IMR-90 (cell line): ENCODE measurements at regions not wholly inside any gene's neighbourhood (a gene's known extent, or its start where the extent isn't known, plus 50 kb on each side); places are given as distances from the start of the nearest gene placed in this dataset.

Experiments
- ATAC-seq: fragments of 200-7000 bp; cut with Tn5 transposase; 2 replicates; pipeline ENCODE4 v1.9.1; 2020; ENCODE audit warnings: low read depth, mild to moderate bottlenecking, moderate library complexity
- BruUV-seq: library from RNA; stranded (reverse); fragments of 400-500 nt; replicated peaks from 2 replicates; lab custom pipeline; 2021; lab: Mats Ljungman, UMichigan
- CTCF ChIA-PET: fragments of 300-600 bp; formaldehyde crosslinking; extraction: SDS; loops from one replicate; lab custom pipeline; 2021; ENCODE audit warnings: antibody characterized with exemption; lab: Yijun Ruan, JAX
- POLR2A ChIA-PET: fragments of 300-600 bp; sonication (Branson Sonifier 250); formaldehyde crosslinking; loops from one replicate; lab custom pipeline; 2022; ENCODE audit warnings: antibody characterized with exemption; ENCODE audit not compliant: unreplicated experiment; lab: Charles Lee
- DNase-seq: peaks from one replicate; pipeline ENCODE4 v3.0.0; 2013
- H2AFZ ChIP-seq: replicated peaks from 2 replicates; pipeline ENCODE3; 2013; ENCODE audit warnings: low read length, mild to moderate bottlenecking; ENCODE audit not compliant: poor library complexity
- H2AK5ac ChIP-seq: 2 replicates; pipeline ENCODE4 v1.6.1; 2013; ENCODE audit warnings: low read depth, low read length, inconsistent platforms
- H2AK9ac ChIP-seq: replicated peaks from 2 replicates; pipeline ENCODE3; 2013; ENCODE audit warnings: mild to moderate bottlenecking, low read depth, low read length, moderate library complexity; ENCODE audit not compliant: poor library complexity
- H2BK120ac ChIP-seq: 2 replicates; pipeline ENCODE4 v1.6.1; 2013; ENCODE audit warnings: low read depth, low read length, inconsistent platforms
- H2BK15ac ChIP-seq: 3 replicates; pipeline ENCODE4 v1.6.1; 2013; ENCODE audit warnings: low read depth, low read length, inconsistent platforms
- H2BK20ac ChIP-seq: 2 replicates; pipeline ENCODE4 v1.6.1; 2013; ENCODE audit warnings: low read depth, mild to moderate bottlenecking, inconsistent platforms, low read length, moderate library complexity
- H2BK5ac ChIP-seq: 2 replicates; pipeline ENCODE4 v1.6.1; 2013; ENCODE audit warnings: mild to moderate bottlenecking, low read depth, low read length, inconsistent platforms; ENCODE audit not compliant: poor library complexity, severe bottlenecking
- H3K14ac ChIP-seq: replicated peaks from 2 replicates; pipeline ENCODE4 v1.6.1; 2013; ENCODE audit warnings: low read depth, low read length, inconsistent platforms
- H3K18ac ChIP-seq: 2 replicates; pipeline ENCODE4 v1.6.1; 2013; ENCODE audit warnings: low read depth, low read length, control low read depth
- H3K23ac ChIP-seq: 2 replicates; pipeline ENCODE4 v1.6.1; 2013; ENCODE audit warnings: low read depth, low read length, inconsistent platforms
- H3K27ac ChIP-seq: 2 replicates; pipeline ENCODE4 v1.5.1; 2013; ENCODE audit warnings: mild to moderate bottlenecking, control low read depth, low read length; ENCODE audit not compliant: insufficient read depth
- H3K27me3 ChIP-seq: 2 replicates; pipeline ENCODE4 v1.6.1; 2013; ENCODE audit warnings: low read length; ENCODE audit not compliant: control insufficient read depth, insufficient read depth
- H3K36me3 ChIP-seq: 2 replicates; pipeline ENCODE4 v1.6.1; 2013; ENCODE audit warnings: low read length, mixed read lengths; ENCODE audit not compliant: control insufficient read depth, insufficient read depth
- H3K4ac ChIP-seq: 2 replicates; pipeline ENCODE4 v1.6.1; 2013; ENCODE audit warnings: low read depth, low read length, inconsistent platforms
- H3K4me1 ChIP-seq: 2 replicates; pipeline ENCODE4 v1.6.1; 2013; ENCODE audit warnings: low read length, mixed read lengths; ENCODE audit not compliant: control insufficient read depth, insufficient read depth
- H3K4me2 ChIP-seq: 2 replicates; pipeline ENCODE4 v1.6.1; 2013; ENCODE audit warnings: low read depth, mild to moderate bottlenecking, control low read depth, low read length, moderate library complexity
- H3K4me3 ChIP-seq: 2 replicates; pipeline ENCODE4 v1.5.1; 2013; ENCODE audit warnings: low read depth, mild to moderate bottlenecking, control low read depth, low read length, moderate library complexity; ENCODE audit not compliant: insufficient read depth
- H3K56ac ChIP-seq: 2 replicates; pipeline ENCODE4 v1.6.1; 2013; ENCODE audit warnings: low read length, inconsistent platforms; ENCODE audit not compliant: insufficient read depth; ENCODE audit errors: extremely low read depth
- H3K79me1 ChIP-seq, 2 experiments: 2 replicates each; pipeline ENCODE4 v1.6.1; 2013; ENCODE audit warnings: low read length in 2 of 2, inconsistent platforms in 1 of 2, low read depth in 1 of 2
- H3K9ac ChIP-seq: 2 replicates; pipeline ENCODE4 v1.6.1; 2013; ENCODE audit warnings: low read depth, low read length, control low read depth
- H3K9me1 ChIP-seq: 2 replicates; pipeline ENCODE4 v1.6.1; 2013; ENCODE audit warnings: low read length, inconsistent platforms; ENCODE audit not compliant: insufficient read depth
- H3K9me3 ChIP-seq: 2 replicates; pipeline ENCODE4 v1.6.1; 2013; ENCODE audit warnings: low read length; ENCODE audit not compliant: control insufficient read depth, insufficient read depth
- H4K20me1 ChIP-seq: 2 replicates; pipeline ENCODE4 v1.6.1; 2013; ENCODE audit warnings: low read length, inconsistent platforms; ENCODE audit not compliant: insufficient read depth
- H4K5ac ChIP-seq: 2 replicates; pipeline ENCODE4 v1.6.1; 2013; ENCODE audit warnings: mild to moderate bottlenecking, low read depth, low read length, control low read depth
- H4K8ac ChIP-seq, 2 experiments: 2 replicates each; pipeline ENCODE4 v1.6.1; 2013; ENCODE audit warnings: low read depth in 2 of 2, low read length in 2 of 2, control low read depth in 1 of 2, inconsistent platforms in 1 of 2
- H4K91ac ChIP-seq: 2 replicates; pipeline ENCODE4 v1.6.1; 2013; ENCODE audit warnings: low read depth, low read length, inconsistent platforms; ENCODE audit not compliant: insufficient read depth
- BHLHE40 ChIP-seq: fragments of 150-350 bp; IDR thresholded peaks from 2 replicates; pipeline ENCODE4 v1.6.1; 2016; ENCODE audit warnings: mild to moderate bottlenecking, low read depth, low read length
- CEBPB ChIP-seq: IDR thresholded peaks from 2 replicates; pipeline ENCODE4 v1.6.1; 2012; ENCODE audit warnings: low read depth, low read length, improper control_type of control experiment
- CHD1 ChIP-seq: IDR thresholded peaks from 2 replicates; pipeline ENCODE4 v1.6.1; 2012; ENCODE audit warnings: low read depth, low read length, improper control_type of control experiment
- CTCF ChIP-seq: conservative IDR thresholded peaks from 2 replicates; pipeline ENCODE4 v1.5.1; 2012; ENCODE audit warnings: mild to moderate bottlenecking, low read depth, low read length, improper control_type of control experiment
- ELK1 ChIP-seq: fragments of 150-350 bp; IDR thresholded peaks from 2 replicates; pipeline ENCODE4 v1.6.1; 2016; ENCODE audit warnings: low read depth, mild to moderate bottlenecking, low read length, moderate library complexity, borderline replicate concordance
- FOS ChIP-seq: fragments of 150-350 bp; IDR thresholded peaks from 2 replicates; pipeline ENCODE4 v1.6.1; 2016; ENCODE audit warnings: low read depth, low read length
- MAFK ChIP-seq: IDR thresholded peaks from 2 replicates; pipeline ENCODE4 v1.6.1; 2012; ENCODE audit warnings: low read depth, low read length, improper control_type of control experiment
- MAZ ChIP-seq: IDR thresholded peaks from 2 replicates; pipeline ENCODE4 v1.6.1; 2012; ENCODE audit warnings: low read depth, mild to moderate bottlenecking, low read length, improper control_type of control experiment, moderate library complexity, borderline replicate concordance
- MXI1 ChIP-seq: IDR thresholded peaks from 2 replicates; pipeline ENCODE4 v1.6.1; 2012; ENCODE audit warnings: low read depth, mild to moderate bottlenecking, low read length, moderate library complexity, borderline replicate concordance
- NFE2L2 ChIP-seq: fragments of 150-350 bp; IDR thresholded peaks from 2 replicates; pipeline ENCODE4 v1.6.1; 2016; ENCODE audit warnings: low read depth, mild to moderate bottlenecking, low read length
- POLR2A ChIP-seq: IDR thresholded peaks from 2 replicates; pipeline ENCODE4 v1.6.1; 2012; ENCODE audit warnings: mild to moderate bottlenecking, low read depth, low read length
- RAD21 ChIP-seq: IDR thresholded peaks from 2 replicates; pipeline ENCODE4 v1.6.1; 2012; ENCODE audit warnings: low read length, improper control_type of control experiment
- RCOR1 ChIP-seq: IDR thresholded peaks from 2 replicates; pipeline ENCODE4 v1.6.1; 2012; ENCODE audit warnings: mild to moderate bottlenecking, low read length, improper control_type of control experiment; ENCODE audit not compliant: insufficient replicate concordance
- RFX5 ChIP-seq: IDR thresholded peaks from 2 replicates; pipeline ENCODE4 v1.8.0; 2012; ENCODE audit warnings: low read depth, mild to moderate bottlenecking, low read length, moderate library complexity
- SMC3 ChIP-seq: fragments of 150-350 bp; IDR thresholded peaks from 2 replicates; pipeline ENCODE4 v1.6.1; 2016; ENCODE audit warnings: low read depth, mild to moderate bottlenecking, antibody characterized with exemption, low read length, moderate library complexity
- USF2 ChIP-seq: fragments of 150-350 bp; IDR thresholded peaks from 2 replicates; pipeline ENCODE4 v1.6.1; 2017; ENCODE audit warnings: mild to moderate bottlenecking, antibody characterized with exemption, low read length, low read depth
- WGBS, 2 experiments: methylation state at CpG; one replicate each; pipeline versions ENCODE4 v1.1.5 to v1.1.7; 2013; ENCODE audit warnings: missing lambda C conversion rate in 2 of 2; ENCODE audit not compliant: insufficient read length in 1 of 2; ENCODE audit errors: extremely low coverage in 2 of 2; 5-methylcytosine and 5-hydroxymethylcytosine counted together
- dilution Hi-C: fragments of 300-500 bp; cut with HindIII; formaldehyde crosslinking; loops from one replicate; pipeline ENCODE4 v1.14.3; 2018; ENCODE audit warnings: low sequenced_read_pairs; ENCODE audit not compliant: unreplicated experiment
- in situ Hi-C: fragments of 300-500 bp; cut with MboI; formaldehyde crosslinking; loops from 3 replicates; pipeline ENCODE4 v1.14.3; 2019; ENCODE audit warnings: low sequenced_read_pairs, inconsistent platforms, mixed read lengths
- intact Hi-C: fragments of 100-400 bp; cut with micrococcal nuclease; formaldehyde crosslinking; loops from 2 replicates; pipeline ENCODE4 v1.10.0; 2022

GRCh38 chr18:41144441-41144840, 810.6 kb upstream of the PIK3C3 start:
- Histone ChIP-seq H3K9me3 (no peaks in the 10 kb centered on the region), H3K18ac (no peak overlapping the region), H3K27ac (no peak overlapping the region), H3K4me3 (no peak overlapping the region), H4K5ac (no peak overlapping the region), H2BK15ac (no peak overlapping the region), H3K9ac (no peak overlapping the region), H3K4ac (no peak overlapping the region), H2AFZ (no peak overlapping the region), H3K23ac (no peak overlapping the region), H2AK9ac (no peak overlapping the region), H3K36me3 (no peaks in the 10 kb centered on the region), H3K56ac (no peak overlapping the region), H3K4me1 (no peaks in the 10 kb centered on the region; the same call in 1 of the 2 replicates), H3K14ac (no peak overlapping the region), H2AK5ac (no peak overlapping the region), H3K9me1 (no peaks in the 10 kb centered on the region), H2BK20ac (no peak overlapping the region), H3K4me2 (no peak overlapping the region), H3K27me3 (no peaks in the 10 kb centered on the region), H2BK120ac (0 out of 2 replicates have a peak overlapping the region, but pooled peaks have one; percentile 6), H2BK5ac (no peak overlapping the region), H4K20me1 (no peaks in the 10 kb centered on the region), H3K79me1 (no peaks in the 10 kb centered on the region), H4K8ac (no peak overlapping the region), H4K91ac (no peak overlapping the region)
- no CpG with 5 or more reads among the region's 1 CpG for WGBS, 2 experiments
- dilution Hi-C loops (no loop called here), in situ Hi-C loops (no loop called here), intact Hi-C loops (loop anchor here (10.0 kb wide), 1 partner anchor 230 kb away; no protein-coding TSS in a partner anchor)
- no peak for TF ChIP-seq RCOR1
- no peak for TF ChIP-seq ELK1
- no peak for TF ChIP-seq RAD21
- no peak for TF ChIP-seq BHLHE40
- TF ChIP-seq FOS: 0 out of 2 replicates have a peak, but pooled peaks have one; percentile 17
- no peak for TF ChIP-seq MXI1
- TF ChIP-seq CEBPB: peak; percentile 73
- TF ChIP-seq CHD1: no peak
- no peak for TF ChIP-seq MAFK
- TF ChIP-seq POLR2A: no peak
- no peak for TF ChIP-seq NFE2L2
- TF ChIP-seq CTCF: no peak
- no peak for TF ChIP-seq MAZ
- no peak for TF ChIP-seq USF2
- no peak for TF ChIP-seq RFX5
- no peak for TF ChIP-seq SMC3
- DNase-seq (peak; percentile 82), ATAC-seq (peak; percentile 91)
- BruUV-seq: no TSS peak
- POLR2A ChIA-PET: no interaction called here
- CTCF ChIA-PET: interaction anchor here (0.6 kb wide), 1 partner anchor 977 kb away, joined by 3 read pairs; no protein-coding TSS in a partner anchor
